ENCODE measurements at regions not wholly inside any gene's neighbourhood (a gene's known extent, or its start where the extent isn't known, plus 50 kb on each side); places are given as distances from the start of the nearest gene placed in this dataset.

DNA sequence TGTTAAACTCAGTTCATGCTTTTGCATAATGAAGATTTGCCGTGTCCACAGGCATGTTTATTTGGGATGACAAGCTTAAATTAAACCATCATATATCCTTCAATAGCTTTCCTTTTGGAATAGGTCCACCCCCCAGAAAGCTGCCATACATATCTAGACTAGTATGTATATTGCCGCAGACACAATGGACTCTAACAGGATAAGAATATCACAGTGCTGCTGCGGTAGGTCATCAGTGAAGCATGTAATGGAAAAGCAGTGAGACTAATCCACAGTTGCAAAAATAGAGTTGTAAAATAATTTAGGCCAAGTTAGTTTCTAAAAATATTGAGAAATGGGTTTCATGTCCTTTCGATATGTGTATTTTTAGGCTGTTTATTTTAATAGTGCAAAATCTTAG, 819.9 kb upstream of the DPPA4 start:
- no peak overlapping the region for H3K14ac ChIP-seq (ENCODE audit: insufficient read depth, low read length)
- no peak overlapping the region for H2BK120ac ChIP-seq (ENCODE audit: low read depth, low read length, poor library complexity, severe bottlenecking)
- H3K79me2 ChIP-seq (ENCODE audit: insufficient read depth, low read length): no peaks in the 10 kb centered on the region
- no peak overlapping the region for H3K4ac ChIP-seq (ENCODE audit: low read depth, low read length)
- no peak overlapping the region for H3K4me3 Mint-ChIP-seq
- TF ChIP-seq, protein P1, sequence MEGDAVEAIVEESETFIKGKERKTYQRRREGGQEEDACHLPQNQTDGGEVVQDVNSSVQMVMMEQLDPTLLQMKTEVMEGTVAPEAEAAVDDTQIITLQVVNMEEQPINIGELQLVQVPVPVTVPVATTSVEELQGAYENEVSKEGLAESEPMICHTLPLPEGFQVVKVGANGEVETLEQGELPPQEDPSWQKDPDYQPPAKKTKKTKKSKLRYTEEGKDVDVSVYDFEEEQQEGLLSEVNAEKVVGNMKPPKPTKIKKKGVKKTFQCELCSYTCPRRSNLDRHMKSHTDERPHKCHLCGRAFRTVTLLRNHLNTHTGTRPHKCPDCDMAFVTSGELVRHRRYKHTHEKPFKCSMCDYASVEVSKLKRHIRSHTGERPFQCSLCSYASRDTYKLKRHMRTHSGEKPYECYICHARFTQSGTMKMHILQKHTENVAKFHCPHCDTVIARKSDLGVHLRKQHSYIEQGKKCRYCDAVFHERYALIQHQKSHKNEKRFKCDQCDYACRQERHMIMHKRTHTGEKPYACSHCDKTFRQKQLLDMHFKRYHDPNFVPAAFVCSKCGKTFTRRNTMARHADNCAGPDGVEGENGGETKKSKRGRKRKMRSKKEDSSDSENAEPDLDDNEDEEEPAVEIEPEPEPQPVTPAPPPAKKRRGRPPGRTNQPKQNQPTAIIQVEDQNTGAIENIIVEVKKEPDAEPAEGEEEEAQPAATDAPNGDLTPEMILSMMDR (conservative IDR thresholded peaks at IDR 0.05): no peak
- H2BK15ac ChIP-seq (ENCODE audit: low read depth, low read length): no peak overlapping the region
- no peak overlapping the region for H3K56ac ChIP-seq (ENCODE audit: insufficient read length, low read depth, low read length)
- no peaks in the 10 kb centered on the region for H3K27me3 ChIP-seq (ENCODE audit: insufficient read depth, low read length)
- H3K23ac ChIP-seq (ENCODE audit: insufficient read length, low read depth, low read length): no peak overlapping the region
- H3T11ph ChIP-seq (ENCODE audit: low read length): no peak overlapping the region
- DNase-seq: no peak
- H3K9me3 Mint-ChIP-seq: no peaks in the 10 kb centered on the region
- H2BK5ac ChIP-seq (ENCODE audit: insufficient read length, low read length): no peak overlapping the region
- no CpG with 5 or more reads among the region's 4 CpGs for WGBS (ENCODE audit: extremely low coverage, insufficient read length, low lambda C conversion rate)
- no peaks in the 10 kb centered on the region for H3K9me3 ChIP-seq (ENCODE audit: control insufficient read depth, low read depth, low read length)
- H3K79me1 ChIP-seq (ENCODE audit: insufficient read depth, low read depth, low read length, poor library complexity, severe bottlenecking): no peaks in the 10 kb centered on the region
- no peak overlapping the region for H3K4me2 ChIP-seq (ENCODE audit: insufficient read depth, insufficient read length, low read length)
- H4K8ac ChIP-seq (replicated peaks; ENCODE audit: insufficient read length, low read depth, low read length): no peak overlapping the region
- H3K36me3 Mint-ChIP-seq (ENCODE audit: insufficient read depth in 1 of 3, low read depth in 3 of 3): peaks cover 0 to 3% (median 3%) of the 10 kb centered on the region in 3 experiments; a peak in 2 of 7 replicates
- no peaks in the 10 kb centered on the region for H4K20me1 ChIP-seq (ENCODE audit: control insufficient read depth, insufficient read depth, insufficient read length)
- H4K5ac ChIP-seq (ENCODE audit: insufficient read length, low read depth, low read length): no peak overlapping the region
- H3K27ac Mint-ChIP-seq: no peak overlapping the region
- H3K27me3 Mint-ChIP-seq (ENCODE audit: low read depth): no peaks in the 10 kb centered on the region
- H4K91ac ChIP-seq (ENCODE audit: insufficient read length, low read depth, low read length): no peak overlapping the region
- no peak overlapping the region for H3K9ac ChIP-seq (ENCODE audit: extremely low read depth, insufficient read length, low read length)
- no peak overlapping the region for H2BK20ac ChIP-seq (ENCODE audit: low read depth, low read length, poor library complexity, severe bottlenecking)
- no peak overlapping the region for H2AK5ac ChIP-seq (ENCODE audit: insufficient read length, low read length)
- no peaks in the 10 kb centered on the region for H3K4me1 ChIP-seq (ENCODE audit: insufficient read depth, low read length)
- no peak overlapping the region for H2AFZ ChIP-seq (ENCODE audit: low read length)
- H3K18ac ChIP-seq (ENCODE audit: insufficient read length, low read depth, low read length): no peak overlapping the region
- H2BK12ac ChIP-seq (ENCODE audit: insufficient read length, low read depth, low read length): no peak overlapping the region
- H3K23me2 ChIP-seq (ENCODE audit: insufficient read length, low read depth, low read length, poor library complexity, severe bottlenecking): no peaks in the 10 kb centered on the region
- no peak overlapping the region for H3K27ac ChIP-seq (ENCODE audit: insufficient read length, low read depth, low read length)
- peaks cover 3 to 8% of the 10 kb centered on the region in 2 experiments for H3K4me1 Mint-ChIP-seq

Measured in H9 (cell line).